Stimulated activated naive CD8-positive, alpha-beta T cell treated with anti-CD3 and anti-CD28 coated beads, Interleukin-15, amount 100 ng/mL, for 72 hours (primary cell): ENCODE measurements at regions not wholly inside any gene's neighbourhood (a gene's known extent, or its start where the extent isn't known, plus 50 kb on each side); places are given as distances from the start of the nearest gene placed in this dataset.
A peak's percentile ranks its signal among the peaks of the same experiment; 100 is the strongest.
"Not testable (repeated sequence)": the region's sequence is repeated elsewhere in the genome, so short reads cannot be mapped to it uniquely, and the experiment has no call there.

Source experiments
- ATAC-seq: fragments of 150-1000 bp; cut with Tn5 transposase; 2 replicates; pipeline ENCODE4 v1.10.0; 2021; ENCODE audit warnings: mild to moderate bottlenecking, moderate library complexity
- DNase-seq, 2 donors: peaks; one replicate each; pipeline ENCODE4 v3.0.0; 2021 to 2022
- H3K27ac Mint-ChIP-seq, 2 donors: one replicate each; pipeline ENCODE4 v1.8.0; 2022; ENCODE audit warnings: mild to moderate bottlenecking in 2 of 2, mixed read lengths in 2 of 2, moderate library complexity in 2 of 2
- H3K27me3 Mint-ChIP-seq: one replicate; pipeline ENCODE4 v1.8.0; 2022; ENCODE audit warnings: mixed read lengths
- H3K4me1 Mint-ChIP-seq: one replicate; pipeline ENCODE4 v1.8.0; 2022; ENCODE audit warnings: mild to moderate bottlenecking, mixed read lengths
- H3K4me3 Mint-ChIP-seq, 2 donors: one replicate each; pipeline ENCODE4 v1.8.0; 2022; ENCODE audit warnings: mild to moderate bottlenecking in 2 of 2, mixed read lengths in 2 of 2, moderate library complexity in 1 of 2
- H3K9me3 Mint-ChIP-seq, 2 donors: one replicate each; pipeline ENCODE4 v1.8.0; 2022; ENCODE audit warnings: mixed read lengths in 2 of 2

DNA sequence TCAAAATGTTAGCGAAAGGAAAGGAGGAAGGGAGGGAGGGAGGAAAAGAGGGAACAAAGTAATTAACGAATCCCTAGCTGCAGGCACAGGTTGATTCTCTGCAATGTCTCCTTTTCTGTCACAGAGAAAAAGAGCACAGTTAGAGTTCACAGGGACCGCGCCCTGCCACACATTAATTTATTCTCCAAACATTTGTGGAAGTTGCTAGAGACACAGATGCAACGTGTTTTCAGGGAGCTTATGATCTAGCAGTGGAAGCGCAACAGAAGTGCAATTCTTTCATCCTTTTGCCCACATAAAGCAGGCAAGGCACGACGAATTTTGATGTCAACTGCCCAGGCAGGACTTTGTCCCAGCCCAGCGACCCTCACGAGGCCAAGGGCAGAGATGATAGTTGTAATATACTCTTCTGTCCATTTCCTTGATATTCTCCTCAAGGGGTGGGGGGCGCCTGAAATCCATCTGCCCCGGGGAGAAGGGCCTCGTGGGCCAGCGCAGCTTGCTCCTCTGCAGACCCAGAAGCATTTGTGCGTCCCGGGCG is 101.7 kb upstream of the ZNF438 start:
- peak overlapping the region in 1 of 2 donors; percentile 37 for H3K27ac Mint-ChIP-seq
- peak overlapping the region; percentile 51 to 86 for H3K4me3 Mint-ChIP-seq
- H3K4me1 Mint-ChIP-seq = peaks cover 53% of the 10 kb centered on the region
- DNase-seq (no peak), ATAC-seq (no peak)
- H3K27me3 Mint-ChIP-seq = no peaks in the 10 kb centered on the region
- H3K9me3 Mint-ChIP-seq = no peaks in the 10 kb centered on the region

DNA sequence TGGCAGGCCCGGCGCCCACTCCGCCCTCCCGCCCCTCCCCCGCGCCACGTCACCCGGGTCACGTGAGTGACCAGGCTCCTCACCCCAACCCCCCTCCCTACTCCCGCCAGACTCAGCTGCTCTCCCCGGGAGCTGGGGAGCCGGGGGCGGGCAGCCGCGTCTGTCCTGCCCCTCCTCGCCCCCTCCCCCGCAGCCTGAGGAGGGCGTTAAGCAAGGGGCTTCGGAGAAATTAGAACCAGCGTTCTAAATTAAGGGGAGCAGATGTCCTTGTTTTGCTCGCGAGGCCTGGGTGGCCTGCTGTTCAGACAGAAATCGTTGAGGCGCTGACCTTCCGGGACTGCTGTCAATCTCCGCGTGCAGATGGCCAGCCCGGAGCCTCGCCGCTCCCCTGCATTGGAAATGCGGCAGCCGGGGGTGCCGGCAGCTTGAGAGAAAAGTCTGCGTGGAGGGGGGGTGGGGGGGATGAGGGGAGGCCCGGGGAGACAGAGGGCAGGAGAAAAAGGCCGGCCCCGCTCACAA is 102.2 kb upstream of the ZNF438 start:
- Mint-ChIP-seq H3K4me1 (peaks cover 53% of the 10 kb centered on the region), H3K27ac (peak overlapping the region; percentile 88 to 91), H3K9me3 (no peaks in the 10 kb centered on the region), H3K4me3 (peak overlapping the region; percentile 78 to 86), H3K27me3 (no peaks in the 10 kb centered on the region)
- ATAC-seq (peak; percentile 75), DNase-seq (peak; percentile 43 to 54)

DNA sequence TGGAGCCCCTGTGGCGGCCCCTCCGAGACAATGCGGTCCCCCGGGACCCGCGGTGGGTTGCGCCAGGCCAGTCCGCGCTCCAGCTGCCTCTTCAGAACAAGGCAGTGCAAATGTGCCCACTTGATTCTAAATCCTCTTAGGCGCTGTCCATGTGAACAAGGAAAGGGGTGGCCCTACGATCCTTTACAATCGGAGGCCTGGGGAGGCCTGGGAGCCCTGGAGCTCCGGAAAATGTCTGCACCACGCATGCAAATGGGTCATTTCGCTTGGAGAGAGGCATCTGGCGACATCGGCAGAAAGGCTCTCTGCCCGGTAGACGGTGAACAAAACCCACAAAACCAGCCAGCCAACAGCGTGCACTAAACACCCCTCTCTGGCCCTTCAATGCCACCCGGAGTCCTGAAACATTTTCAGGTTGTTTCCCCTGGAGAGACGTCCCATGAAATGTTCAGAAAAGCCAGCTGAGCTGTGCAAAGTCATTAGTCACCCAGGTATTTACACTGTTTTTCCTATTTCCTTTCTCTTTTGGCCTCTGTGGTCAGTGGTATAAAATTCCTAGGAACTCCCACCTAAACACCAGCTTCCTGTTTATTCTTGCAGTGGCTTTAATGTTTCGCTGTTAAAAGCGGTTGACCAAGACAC is 102.8 kb upstream of the ZNF438 start:
- Mint-ChIP-seq H3K27me3 (no peaks in the 10 kb centered on the region), H3K9me3 (no peaks in the 10 kb centered on the region), H3K4me3 (peak overlapping the region; percentile 78 to 86), H3K27ac (peak overlapping the region; percentile 91 to 93), H3K4me1 (peaks cover 53% of the 10 kb centered on the region)
- peak; percentile 13 to 24 for DNase-seq
- peak; percentile 53 for ATAC-seq

DNA sequence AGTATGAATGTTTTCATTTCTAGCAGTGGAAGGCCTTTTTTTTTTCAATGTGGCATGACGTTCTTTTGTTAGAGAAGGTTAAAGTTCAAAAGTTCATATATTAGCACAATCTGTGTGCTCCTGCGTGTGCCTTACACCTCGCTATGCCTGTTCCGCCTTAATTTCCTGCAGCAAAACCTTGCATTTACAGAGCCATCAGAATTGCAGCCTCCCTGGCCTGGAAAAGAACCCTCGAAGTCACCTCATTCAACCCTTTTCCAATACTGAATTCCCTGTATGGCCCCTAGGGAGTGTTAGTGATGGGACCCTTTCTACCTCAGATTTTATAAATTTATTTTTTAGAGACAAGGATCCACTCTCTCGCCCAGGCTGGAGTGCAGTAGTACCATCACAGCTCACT is 103.5 kb upstream of the ZNF438 start:
- Mint-ChIP-seq H3K4me1 (peaks cover 53% of the 10 kb centered on the region), H3K9me3 (no peaks in the 10 kb centered on the region), H3K27ac (peak overlapping the region; percentile 25 to 63), H3K27me3 (no peaks in the 10 kb centered on the region), H3K4me3 (peak overlapping the region; percentile 78 to 86)
- DNase-seq (no peak), ATAC-seq (no peak)

DNA sequence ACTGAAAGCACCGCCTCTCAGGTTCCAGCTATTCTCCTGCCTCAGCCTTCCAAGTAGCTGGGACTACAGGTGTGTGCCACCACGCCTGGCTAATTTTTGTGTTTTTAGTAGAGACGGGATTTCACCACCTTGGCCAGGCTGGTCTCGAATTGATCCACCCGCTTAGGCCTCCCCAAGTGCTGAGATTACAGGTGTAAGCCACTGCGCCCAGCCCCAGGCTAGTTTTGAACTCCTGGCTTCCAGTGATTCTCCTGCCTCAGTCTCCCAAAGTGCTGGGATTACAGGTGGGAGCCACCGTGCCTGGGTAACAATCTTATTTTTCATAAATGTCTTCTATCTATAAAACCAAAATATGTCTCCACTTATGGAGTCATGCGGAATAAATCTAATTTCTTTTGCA is 104.1 kb upstream of the ZNF438 start:
- not testable (repeated sequence) for H3K9me3 Mint-ChIP-seq, ATAC-seq, H3K27ac Mint-ChIP-seq, DNase-seq, H3K4me3 Mint-ChIP-seq, H3K27me3 Mint-ChIP-seq
- H3K4me1 Mint-ChIP-seq = peaks cover 53% of the 10 kb centered on the region

DNA sequence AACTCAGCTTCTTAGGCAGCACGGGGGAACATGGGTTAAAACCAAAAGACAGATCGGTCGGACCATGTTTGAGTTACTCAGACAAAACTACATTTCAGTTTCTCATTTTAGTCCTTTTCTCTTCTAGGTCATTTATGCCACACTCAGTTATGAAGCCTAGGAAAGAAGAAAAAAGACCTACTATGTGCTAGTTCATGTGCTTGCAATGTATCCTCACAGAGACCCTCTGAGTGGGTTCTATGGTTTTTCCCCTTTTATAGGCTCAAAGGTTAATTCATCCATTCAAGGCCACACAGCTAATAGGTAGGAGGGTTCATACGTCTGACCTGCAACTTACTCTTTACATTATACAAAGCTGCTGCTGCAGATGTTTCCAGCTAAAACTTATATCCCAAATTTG is 104.7 kb upstream of the ZNF438 start:
- Mint-ChIP-seq H3K9me3 (no peaks in the 10 kb centered on the region), H3K27me3 (no peaks in the 10 kb centered on the region), H3K4me1 (peaks cover 53% of the 10 kb centered on the region), H3K4me3 (no peak overlapping the region), H3K27ac (no peak overlapping the region)
- DNase-seq = no peak
- ATAC-seq = no peak

DNA sequence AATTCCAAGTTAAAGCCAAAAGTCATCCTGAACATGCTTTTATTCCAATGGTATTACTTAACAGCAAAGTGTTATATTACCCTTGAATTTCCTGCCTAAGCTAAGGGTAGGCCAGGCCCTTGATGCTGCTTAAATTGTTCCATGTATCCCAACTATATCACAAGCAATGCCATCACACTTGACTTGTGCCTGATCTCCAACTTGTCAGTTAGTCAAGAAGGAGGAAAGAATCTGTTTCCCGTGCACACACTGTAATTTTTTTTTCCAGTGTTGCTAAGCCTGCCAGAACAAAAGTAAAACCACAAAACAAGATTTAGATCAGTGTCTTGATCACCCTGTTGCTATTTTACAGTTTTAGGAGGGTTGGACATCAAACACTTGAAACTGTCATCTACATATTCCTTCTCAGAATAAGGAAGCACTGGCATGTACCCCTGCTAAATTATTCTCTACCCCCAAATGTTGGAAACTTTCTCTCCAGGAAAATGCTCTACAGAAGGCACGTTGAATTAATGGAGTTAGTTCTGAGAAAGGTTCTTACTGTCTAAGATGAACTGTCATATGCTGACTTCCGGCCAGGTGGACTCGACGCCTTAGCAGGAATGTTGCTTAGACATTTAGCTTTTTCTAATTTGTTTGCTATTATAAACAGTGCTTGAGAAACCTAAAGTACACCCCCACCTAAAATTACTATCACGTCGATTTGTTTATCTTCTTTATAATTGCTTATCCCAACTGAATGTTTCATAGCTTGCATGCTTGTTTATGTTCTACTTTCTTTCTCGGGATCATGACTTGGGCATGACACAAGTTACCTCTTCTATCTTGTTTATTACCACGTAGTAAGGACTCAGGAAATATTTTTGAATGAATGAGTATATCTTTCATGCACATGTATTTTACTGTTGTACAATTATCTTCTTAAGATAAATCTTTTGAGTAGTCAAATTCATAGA is 105.5 kb upstream of the ZNF438 start:
- Mint-ChIP-seq H3K4me1 (peaks cover 53% of the 10 kb centered on the region), H3K27me3 (no peaks in the 10 kb centered on the region), H3K9me3 (no peaks in the 10 kb centered on the region), H3K4me3 (peak overlapping the region; percentile 7 to 34), H3K27ac (no peak overlapping the region)
- no peak for DNase-seq
- no peak for ATAC-seq

DNA sequence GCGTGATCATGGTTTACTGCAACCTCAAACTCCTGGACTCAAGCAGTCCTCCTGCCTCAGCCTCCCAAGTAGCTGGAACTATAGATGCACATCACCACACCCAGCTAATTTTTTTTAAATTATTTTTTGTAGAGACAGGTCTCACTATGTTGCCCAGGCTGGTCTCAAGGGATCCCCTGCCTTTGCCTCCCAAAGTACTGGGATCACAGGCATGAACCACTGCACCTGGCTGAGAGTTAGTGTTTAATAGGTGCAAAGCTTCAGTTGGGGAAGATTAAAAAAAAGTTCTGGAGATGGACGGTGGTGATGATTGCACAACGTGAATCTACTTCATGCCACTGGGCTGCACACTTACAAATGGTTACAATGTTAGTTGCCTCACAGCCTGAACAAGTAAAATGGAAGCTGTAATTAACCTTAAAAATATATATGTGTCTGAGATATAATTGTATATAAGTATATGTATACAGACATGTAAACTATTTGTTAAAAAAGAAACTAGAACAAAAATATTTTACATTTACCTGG is 106.4 kb upstream of the ZNF438 start:
- Mint-ChIP-seq H3K27me3 (no peaks in the 10 kb centered on the region), H3K9me3 (no peaks in the 10 kb centered on the region), H3K27ac (no peak overlapping the region), H3K4me1 (peaks cover 45% of the 10 kb centered on the region), H3K4me3 (no peak overlapping the region)
- DNase-seq (no peak), ATAC-seq (no peak)

DNA sequence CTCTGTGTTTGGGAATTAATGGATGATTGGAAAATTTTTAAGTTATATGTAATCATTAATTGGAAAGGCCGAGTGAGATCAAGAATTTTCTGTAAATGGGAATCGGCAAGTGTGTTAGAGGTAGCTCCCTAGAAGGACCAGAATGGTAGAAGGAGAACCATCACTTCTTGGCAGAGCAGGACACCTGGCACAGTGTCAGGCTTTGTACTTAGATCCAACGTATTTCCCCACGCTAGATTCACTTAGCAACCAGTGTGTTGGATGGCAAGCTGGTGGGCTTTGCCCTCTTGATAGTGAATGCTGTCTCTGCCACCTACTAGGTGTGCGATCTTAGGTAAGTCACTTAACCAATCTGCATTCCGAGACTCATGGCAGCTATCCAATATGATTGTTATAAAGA is 107.8 kb upstream of the ZNF438 start:
- H3K27me3 Mint-ChIP-seq = no peaks in the 10 kb centered on the region
- ATAC-seq = no peak
- no peaks in the 10 kb centered on the region for H3K9me3 Mint-ChIP-seq
- no peak overlapping the region for H3K27ac Mint-ChIP-seq
- peaks cover 32% of the 10 kb centered on the region for H3K4me1 Mint-ChIP-seq
- no peak for DNase-seq
- H3K4me3 Mint-ChIP-seq = no peak overlapping the region

DNA sequence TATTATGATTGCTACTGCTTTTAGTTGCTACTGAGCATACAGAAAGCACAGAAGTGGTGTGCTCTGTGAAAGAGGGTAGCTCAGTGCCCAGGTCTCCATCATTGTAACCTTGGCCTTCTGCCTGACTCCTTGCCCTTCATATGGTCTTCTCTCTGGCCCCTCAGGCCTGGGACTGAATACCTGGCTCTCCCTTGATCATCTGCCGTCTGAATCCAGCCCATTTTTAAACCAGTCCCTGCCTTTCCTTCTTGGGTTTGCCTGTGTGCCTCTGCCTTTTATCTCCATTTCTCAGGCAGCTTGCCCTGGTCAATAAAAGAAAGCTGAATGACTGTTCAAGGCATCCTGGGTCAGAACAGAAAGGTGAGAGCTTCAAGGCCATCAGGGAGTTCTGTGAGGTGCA is 109.1 kb upstream of the ZNF438 start:
- Mint-ChIP-seq H3K9me3 (no peaks in the 10 kb centered on the region), H3K4me3 (no peak overlapping the region), H3K4me1 (peaks cover 24% of the 10 kb centered on the region), H3K27me3 (no peaks in the 10 kb centered on the region), H3K27ac (no peak overlapping the region)
- ATAC-seq (peak; percentile 10), DNase-seq (no peak)

DNA sequence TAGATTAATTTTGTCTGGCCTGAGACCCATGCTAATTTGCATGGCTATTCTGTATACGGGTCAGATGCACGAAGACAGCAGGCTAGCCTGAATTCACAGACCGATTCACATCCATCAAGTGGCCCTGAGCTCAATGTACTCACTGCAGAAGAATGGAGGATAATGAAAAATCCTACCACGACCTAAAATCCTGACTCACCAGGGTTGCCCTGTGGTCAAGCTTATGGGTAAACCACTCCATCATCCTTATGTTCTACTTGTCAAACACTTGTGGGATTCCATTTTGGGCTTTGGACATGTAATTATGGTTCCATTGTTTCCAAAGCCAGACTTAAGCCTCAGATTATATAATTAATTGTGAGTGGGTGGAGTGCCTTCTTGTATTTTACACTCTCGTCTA is 110.4 kb upstream of the ZNF438 start:
- Mint-ChIP-seq H3K27me3 (no peaks in the 10 kb centered on the region), H3K9me3 (no peaks in the 10 kb centered on the region), H3K4me3 (no peak overlapping the region), H3K4me1 (peaks cover 24% of the 10 kb centered on the region), H3K27ac (no peak overlapping the region)
- DNase-seq (no peak), ATAC-seq (no peak)

DNA sequence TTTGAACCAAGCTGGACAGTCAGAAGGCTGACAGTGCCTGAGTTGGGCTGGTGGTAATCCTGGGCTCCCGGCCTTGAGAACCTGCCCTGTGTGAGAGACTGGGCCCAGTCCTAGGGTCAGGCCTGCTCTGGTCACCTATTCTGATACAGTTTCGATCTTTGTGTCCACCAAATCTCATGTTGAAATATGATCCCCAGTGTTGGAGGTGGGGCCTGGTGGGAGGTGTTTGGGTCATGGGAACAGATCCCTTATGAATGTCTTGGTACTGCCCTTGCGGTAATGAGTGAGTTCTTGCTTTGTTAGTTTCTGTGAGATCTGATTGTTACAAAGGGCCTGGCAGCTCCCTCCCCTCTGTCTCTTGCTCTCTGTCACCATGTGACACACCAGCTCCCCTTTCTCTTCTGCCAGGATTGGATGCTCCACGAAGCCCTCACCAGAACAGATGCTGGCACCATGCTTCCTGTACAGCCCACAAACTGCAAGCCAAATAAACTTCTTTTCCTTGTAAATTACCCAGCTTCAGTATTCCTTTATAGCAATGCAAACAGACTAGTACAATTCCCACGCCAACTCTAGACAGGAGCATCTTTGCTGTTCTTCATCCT is 111.8 kb upstream of the ZNF438 start:
- no peak overlapping the region for H3K27ac Mint-ChIP-seq
- no peak overlapping the region for H3K4me3 Mint-ChIP-seq
- no peaks in the 10 kb centered on the region for H3K9me3 Mint-ChIP-seq
- peaks cover 23% of the 10 kb centered on the region for H3K4me1 Mint-ChIP-seq
- DNase-seq (no peak), ATAC-seq (no peak)
- H3K27me3 Mint-ChIP-seq = no peaks in the 10 kb centered on the region

DNA sequence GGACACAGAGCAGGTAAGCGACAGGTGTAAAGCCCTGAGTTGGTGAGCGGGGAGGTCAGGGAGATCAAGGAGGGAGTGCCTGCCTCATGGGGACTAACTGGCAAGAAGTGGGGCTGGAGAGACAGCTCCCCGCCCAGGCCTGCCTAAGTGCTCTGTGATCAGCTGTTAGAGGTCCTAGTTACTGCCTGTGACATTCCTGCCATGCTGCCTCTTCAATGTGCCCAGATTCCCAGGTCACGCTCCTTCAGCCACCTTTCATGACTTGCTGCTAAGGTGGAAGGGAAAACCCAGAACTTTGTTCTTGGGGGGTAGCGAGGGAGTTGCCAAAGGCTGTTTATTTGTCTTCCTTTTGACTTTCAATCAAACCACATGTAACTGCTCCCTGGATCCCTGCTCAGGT is 114.3 kb upstream of the ZNF438 start:
- H3K4me3 Mint-ChIP-seq = peak overlapping the region in 1 of 2 donors; percentile 59
- H3K27me3 Mint-ChIP-seq = no peaks in the 10 kb centered on the region
- H3K27ac Mint-ChIP-seq = peak overlapping the region in 1 of 2 donors; percentile 69
- ATAC-seq (no peak), DNase-seq (no peak)
- peaks cover 23% of the 10 kb centered on the region for H3K4me1 Mint-ChIP-seq
- no peaks in the 10 kb centered on the region for H3K9me3 Mint-ChIP-seq

DNA sequence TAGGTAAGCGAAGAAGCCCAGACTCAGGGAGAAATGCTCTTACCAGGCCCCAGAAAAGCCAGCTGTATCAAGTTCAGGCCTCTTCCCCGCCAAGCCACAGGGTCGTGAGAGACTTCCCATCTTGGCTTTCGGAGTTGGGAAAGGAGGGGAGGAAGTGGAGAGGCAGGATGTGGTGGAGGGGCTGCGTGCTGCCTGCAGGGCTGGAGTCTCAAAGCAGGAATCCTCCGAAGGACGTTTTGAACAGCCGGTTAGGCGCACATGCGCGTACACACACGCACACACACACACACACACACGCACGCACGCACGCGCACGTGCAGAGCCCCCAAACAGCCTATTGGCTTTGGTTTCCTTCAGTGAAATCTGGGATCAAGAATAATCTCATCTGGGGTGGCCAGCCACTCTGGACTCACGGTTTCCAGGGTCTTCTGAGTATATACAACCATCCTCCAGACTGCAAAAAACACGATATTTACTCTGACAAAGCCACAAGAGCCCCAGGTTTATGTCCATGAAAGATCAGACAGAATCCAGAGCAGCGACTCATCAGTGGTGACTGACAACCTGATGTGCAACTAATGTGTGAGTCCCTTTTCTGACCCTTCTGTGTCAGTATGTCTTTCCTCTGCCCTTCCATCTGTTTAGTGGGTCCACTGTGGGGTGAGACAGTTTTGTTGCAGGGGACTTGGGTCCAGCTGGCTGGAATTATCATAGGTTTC is 115.0 kb upstream of the ZNF438 start:
- H3K9me3 Mint-ChIP-seq = no peaks in the 10 kb centered on the region
- ATAC-seq (peak; percentile 62), DNase-seq (peak in 1 of 2 donors; percentile 15)
- peak overlapping the region in 1 of 2 donors; percentile 69 for H3K27ac Mint-ChIP-seq
- peak overlapping the region in 1 of 2 donors; percentile 59 for H3K4me3 Mint-ChIP-seq
- no peaks in the 10 kb centered on the region for H3K27me3 Mint-ChIP-seq
- H3K4me1 Mint-ChIP-seq = peaks cover 23% of the 10 kb centered on the region

DNA sequence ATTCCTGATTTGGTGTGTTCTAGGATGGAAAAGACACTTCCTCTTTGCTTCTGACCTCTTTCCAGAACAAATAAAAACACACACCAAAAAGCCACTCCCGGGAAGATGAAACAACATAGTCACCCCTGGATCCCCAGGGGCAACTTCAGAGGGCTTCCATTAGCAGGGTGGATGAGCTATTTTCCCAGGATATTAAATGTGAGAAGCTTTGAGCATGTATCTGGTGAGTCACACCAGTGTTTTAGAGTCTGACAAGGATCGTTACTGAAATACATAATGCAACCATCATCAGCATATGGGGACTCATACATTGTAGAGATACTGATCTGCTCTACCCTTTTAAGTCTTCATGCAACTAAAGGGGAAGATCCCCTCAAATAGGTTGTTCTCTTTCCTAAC is 115.5 kb upstream of the ZNF438 start:
- H3K4me3 Mint-ChIP-seq = no peak overlapping the region
- peaks cover 23% of the 10 kb centered on the region for H3K4me1 Mint-ChIP-seq
- no peak overlapping the region for H3K27ac Mint-ChIP-seq
- no peaks in the 10 kb centered on the region for H3K9me3 Mint-ChIP-seq
- ATAC-seq = peak; percentile 48
- no peak for DNase-seq
- no peaks in the 10 kb centered on the region for H3K27me3 Mint-ChIP-seq
